GM21360 (cell line): ENCODE measurements at regions not wholly inside any gene's neighbourhood (a gene's known extent, or its start where the extent isn't known, plus 50 kb on each side); places are given as distances from the start of the nearest gene placed in this dataset.
"Not testable (repeated sequence)": the region's sequence is repeated elsewhere in the genome, so short reads cannot be mapped to it uniquely, and the experiment has no call there.

Experiments
- ATAC-seq: cut with Tn5 transposase; IDR thresholded peaks from one replicate; pipeline ENCODE4 v1.9.1; 2021; ENCODE audit warnings: mild to moderate bottlenecking, moderate library complexity; ENCODE audit not compliant: unreplicated experiment

DNA sequence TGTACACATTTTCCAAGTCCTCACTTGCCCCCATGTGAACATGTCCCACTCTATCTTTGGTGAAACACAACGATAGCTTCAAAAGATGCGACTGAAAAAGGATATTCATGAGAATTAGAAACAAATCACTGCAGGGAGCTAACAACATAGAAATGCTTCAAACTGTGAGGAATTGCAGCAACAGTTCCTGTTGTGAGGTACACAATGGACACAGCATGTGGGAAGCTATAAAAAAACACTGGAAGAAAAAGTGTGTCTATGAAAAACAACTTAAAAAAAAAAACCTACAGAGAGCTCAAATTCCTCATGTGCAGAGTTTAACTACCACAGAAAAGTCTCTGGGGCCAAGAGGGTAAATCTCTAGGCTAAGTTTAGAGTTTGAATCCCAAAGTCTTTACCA, 51.6 kb upstream of the BLTP1 start:
- ATAC-seq: no peak

DNA sequence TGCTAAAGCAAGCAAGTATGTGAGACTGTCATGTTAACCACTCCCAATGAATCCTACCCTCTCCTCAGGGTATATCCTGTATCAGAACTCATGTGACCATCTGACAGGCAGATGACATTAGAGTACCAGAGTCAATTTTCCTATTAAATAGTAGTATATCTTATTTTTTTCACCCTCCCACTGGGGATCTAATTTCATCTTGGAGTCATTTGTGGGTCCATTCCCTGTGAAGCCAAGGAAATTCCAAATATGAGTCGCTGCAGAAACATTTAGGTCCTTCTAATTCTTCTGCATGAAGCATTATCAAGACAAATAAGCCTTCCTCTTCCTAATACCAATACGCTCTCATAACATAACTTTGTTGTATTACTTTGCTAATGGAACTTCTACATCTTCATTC, 52.2 kb upstream of the BLTP1 start:
- ATAC-seq: no peak

DNA sequence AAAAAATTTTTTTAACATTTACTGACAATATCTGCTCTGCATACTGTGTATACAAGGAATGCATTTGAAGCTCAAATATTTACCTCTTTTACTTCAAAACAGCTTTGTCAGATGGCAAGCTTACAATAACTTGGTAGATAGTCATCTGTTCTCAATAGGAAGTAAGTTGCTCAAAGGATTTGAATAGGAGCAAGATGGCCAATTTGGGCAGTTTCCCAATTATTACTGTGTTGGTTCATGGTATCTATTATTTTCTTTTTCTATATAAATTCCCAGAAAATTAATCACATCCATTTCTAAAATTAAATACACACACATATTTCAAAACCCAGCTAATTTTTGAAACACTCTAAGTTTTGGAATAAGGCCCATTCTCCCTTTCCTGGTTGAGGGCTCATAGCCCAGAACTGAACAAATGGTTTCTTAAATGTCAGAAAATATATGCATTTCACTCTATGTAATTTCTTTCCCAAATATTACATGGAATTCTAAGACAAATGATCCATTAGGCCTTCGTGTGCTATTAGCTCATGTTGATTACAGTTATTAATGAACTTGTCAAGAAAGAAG, 60.2 kb upstream of the BLTP1 start:
- no peak for ATAC-seq

DNA sequence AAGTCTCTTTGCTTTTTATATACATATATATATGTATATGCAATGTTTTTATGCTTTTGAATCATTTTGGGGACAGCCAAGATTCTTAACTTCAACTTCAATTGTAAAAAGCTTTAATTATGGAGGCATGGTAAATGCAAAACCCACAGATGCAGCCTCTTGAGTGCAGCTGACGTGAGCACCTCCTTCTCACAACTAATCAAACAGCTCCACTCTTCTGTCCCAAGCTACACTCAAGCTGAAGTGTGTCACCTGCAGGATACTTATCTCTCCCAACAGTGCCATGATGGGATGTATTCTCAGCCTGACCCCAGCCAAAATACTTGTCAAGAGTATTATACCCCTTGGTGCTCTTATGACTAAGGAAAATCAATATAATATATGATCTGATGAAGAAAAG, 60.7 kb upstream of the BLTP1 start:
- ATAC-seq: no peak

DNA sequence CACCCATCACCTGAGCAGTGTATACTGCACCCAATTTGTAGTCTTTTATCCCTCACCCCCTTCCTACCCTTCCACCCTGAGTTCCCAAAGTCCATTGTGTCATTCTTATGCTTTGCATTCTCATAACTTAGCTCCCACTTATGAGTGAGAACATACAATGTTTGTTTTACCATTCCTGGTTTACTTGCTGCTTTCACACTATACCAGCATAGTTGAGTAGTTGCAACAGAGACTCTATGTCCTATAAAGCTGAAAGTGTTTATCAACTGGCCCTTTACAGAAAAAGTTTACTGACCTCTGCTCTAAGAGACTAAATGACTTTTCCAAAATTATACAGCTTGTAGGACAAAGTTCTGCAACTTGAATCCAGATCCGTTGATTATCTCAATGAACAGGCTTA, 61.1 kb upstream of the BLTP1 start:
- no peak for ATAC-seq

DNA sequence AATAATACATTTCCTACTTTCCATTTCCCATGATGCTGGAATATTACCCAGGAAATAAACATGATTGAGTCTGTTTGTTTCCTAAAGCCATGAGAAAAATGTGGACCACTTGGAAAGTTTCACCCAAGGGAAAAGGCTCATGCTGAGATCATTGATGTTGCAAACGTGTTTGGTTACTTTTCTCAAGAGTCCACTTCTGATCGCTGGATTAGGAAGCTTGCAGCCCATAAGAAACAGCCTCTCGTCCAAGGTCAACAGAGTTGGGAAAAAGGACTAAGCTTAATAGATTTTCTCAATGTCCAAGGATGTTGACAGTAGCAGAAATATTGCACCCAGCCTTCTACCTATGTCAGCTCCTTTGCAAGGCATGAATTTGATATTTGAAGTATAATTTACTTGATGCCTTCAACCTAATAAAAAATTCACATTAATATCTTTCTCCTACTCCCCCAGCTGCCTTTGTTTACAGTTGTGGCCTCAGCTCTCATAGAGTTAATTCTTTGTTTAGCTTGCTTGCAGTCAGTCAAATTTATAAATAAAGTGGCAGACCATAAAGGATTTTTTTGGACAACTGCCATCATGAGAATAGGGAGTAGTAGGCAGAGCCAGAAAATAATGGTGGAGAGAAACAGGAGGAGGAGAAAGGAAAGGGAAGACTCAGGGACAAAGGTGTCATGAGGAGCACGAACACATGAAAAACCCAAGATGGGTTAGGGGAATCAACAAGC, 65.6 kb upstream of the BLTP1 start:
- ATAC-seq: no peak

DNA sequence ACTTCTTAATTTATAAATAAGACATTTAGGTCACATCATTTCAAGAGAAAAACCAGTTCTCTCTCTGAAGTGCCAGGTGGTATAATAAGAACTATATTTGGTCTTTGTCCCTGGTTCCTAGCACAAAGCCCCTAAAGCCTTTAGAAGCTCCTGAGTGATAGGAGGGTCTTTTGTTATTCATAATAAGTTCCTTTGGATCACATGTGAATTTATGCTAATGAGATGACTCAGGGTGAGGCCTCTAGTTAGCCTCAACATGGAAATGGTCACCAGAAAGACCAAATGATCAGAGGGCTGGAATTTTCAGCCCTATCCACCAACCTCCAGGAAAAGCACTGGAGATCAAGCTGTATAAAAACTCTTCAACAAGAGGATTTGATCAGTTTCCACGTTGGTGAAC, 68.1 kb upstream of the BLTP1 start:
- no peak for ATAC-seq

DNA sequence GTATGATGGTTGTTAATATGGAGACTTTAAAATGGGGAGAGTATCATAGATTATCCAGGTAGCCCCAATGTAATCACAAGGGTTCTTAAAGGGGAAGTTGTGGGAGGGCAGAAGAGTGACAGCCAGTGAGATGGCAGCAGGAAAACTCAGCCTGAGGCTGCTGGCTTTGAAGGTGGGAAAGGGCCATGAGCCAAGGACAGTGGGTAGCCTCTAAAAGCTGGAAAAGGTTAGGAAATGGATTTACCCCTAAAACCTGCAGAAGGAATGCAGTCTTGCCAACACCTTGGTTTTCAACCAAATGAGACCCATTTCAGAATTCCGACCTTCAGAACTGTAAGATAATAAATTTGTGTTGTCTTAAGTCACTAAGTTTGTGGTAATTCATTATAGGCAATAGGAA, 68.8 kb upstream of the BLTP1 start:
- ATAC-seq: no peak

DNA sequence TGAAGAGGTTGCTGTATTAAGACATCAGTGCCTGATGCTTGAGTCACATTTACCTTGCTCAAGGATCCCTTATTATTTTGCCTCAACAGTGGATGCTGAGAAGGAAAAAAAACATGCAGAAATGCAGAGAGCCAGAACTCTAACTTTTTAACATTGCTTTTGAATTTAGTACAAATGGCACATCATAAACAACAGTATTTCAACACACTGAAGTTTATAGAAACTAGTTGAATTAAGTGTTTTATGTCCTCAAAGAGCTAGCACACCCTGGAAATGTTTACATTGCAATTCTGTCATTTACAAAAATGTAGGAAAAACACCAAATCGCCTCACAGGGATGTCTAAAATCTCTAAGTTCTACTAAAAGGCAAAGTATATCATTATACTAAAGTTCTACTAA, 69.5 kb upstream of the BLTP1 start:
- no peak for ATAC-seq

DNA sequence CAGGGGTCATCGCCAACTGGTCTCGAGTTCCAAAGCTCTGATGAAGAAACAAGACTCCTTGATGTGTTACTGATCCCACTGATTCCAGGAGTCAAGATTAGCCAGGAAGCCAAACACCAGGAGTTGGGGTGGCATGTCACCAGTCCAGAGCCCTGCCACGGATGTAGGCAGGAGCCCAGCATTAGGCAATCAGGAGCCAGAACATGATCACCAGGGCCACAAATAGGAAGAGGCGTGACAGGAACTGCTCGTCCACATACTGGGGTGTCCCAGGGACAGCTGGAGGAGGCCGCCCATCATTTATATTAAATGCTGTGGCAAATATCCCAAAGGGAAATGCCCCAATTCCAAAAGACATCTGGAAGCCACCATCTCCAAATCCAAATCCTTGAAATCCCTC, 74.5 kb upstream of the BLTP1 start:
- ATAC-seq: not testable (repeated sequence)

DNA sequence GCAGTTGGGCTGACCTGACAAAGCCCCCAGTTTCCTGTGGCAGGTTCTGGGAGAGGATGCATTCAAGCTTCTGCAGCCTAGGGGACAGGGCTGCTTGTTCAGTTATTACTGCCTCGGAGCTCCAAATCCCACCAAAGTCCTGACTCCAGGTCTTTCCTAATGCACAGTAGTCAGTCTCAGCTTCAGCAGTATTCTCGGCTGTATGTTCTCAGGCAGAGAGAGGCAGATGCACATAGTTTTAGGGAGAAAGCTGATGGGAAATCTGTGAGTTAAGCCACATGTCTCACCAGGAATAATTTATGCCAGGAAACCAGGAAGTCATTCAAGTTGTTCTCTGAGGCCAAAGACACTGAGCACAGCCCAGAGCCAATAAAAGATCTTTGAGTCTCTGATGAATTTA, 75.3 kb upstream of the BLTP1 start:
- not testable (repeated sequence) for ATAC-seq

DNA sequence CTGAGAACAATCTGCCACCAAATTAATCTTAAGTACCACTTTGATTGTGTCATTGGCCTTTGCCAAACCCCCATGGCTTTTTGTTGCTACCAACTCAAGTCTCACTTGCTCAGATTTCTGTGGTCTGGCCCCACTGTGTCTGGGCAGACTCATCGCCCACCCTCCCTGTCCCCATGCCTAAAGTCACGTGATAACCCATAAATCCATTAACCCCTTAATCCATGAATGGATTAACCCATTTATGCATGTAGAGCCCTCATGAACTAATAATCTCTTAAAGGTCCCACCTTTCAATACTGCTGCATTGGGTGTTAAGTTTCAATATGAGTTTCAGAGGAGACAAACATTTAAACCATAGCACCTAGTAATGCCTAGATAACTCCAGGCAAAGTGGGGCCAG, 78.5 kb upstream of the BLTP1 start:
- no peak for ATAC-seq

DNA sequence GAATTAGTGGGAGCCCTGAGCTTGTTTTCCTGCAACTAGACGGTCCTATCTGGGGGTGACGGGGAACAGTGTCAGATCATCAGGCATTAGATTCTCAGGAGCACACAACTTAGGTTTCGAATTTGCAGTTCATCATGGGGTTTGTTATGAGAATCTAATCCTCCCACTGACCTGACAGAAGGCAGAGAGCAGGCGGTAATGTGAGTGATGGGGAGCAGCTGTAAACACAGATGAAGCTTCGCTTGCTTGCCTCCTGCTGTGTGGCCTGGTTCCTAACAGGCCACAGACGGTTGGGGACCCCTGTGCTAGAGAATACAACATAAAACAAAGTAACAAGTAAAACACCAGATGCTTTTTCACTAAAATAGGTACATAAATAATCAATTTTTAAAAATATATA, 86.2 kb upstream of the BLTP1 start:
- ATAC-seq: no peak

DNA sequence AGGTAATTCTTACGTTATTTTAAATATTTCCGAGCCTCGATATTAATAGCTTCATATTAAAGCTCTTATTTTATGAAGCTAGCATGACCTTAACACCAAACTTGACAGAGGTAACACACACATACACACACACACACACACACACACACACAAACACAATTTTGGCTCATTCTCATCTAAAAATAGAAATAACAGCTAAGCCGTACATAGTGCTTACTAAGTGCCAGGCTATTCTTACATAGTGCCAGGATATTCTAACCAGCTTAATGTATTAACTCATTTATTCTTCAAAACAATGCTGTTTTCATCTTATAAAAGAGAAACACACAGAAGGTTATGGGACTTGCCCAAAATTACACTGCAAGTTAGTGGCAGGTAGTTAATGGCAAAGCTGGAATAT, 87.0 kb upstream of the BLTP1 start:
- ATAC-seq: no peak

DNA sequence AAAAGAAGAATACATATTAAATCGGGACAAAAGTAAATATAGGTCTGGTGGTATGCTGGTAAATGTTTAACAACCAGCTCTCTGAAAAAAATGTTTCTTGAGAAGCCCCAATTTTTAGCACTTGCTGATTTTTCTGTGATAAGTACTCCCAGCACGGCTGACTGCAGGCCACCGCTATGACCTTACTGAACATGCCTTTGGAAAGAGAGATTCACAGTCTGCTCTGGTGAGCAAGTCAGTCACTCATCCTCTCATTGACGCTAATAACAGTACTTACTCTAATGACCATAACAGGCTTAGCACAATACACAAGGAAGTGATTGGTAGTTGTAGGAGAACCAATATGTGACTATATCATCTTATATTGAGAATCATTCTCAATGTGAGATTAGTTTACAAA, 98.9 kb upstream of the BLTP1 start:
- ATAC-seq: no peak

DNA sequence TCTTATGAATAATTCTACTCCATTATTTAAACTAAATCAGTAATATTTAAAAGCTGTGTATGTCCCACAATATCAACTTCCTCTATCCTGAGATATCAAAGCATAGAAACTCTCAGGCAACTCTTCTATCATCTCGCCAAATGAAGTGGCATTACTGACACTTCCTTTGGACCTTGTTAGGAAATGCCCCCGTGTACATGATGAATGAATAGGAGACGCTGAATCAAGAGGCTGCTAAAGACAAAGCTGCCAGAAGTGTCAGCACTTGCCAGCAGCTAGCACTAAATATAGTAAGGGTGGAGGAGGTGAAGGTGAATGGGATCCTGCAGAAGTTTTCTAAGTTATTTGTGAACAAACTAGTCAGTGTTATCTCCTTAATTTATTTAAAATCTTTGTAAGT, 99.5 kb upstream of the BLTP1 start:
- no peak for ATAC-seq

DNA sequence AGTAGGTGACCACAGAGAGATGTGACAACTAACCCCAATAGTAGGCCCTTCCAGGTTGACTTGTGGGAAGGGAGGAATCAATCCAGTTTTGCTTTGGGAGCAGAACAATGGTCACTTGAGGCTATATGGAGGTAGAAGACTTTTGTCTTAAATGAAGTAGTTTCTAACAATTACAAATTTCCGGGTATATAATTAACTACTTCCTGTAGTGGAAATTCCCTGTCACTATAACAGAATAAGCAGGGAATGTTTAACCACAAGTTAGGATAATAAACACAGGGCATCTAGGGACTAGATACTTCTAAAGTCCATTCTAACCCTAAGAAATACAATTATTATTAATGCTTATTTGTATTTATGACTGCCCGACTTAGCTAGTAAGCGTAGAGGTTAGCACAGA, 99.0 kb upstream of the TRPC3 start:
- no peak for ATAC-seq

DNA sequence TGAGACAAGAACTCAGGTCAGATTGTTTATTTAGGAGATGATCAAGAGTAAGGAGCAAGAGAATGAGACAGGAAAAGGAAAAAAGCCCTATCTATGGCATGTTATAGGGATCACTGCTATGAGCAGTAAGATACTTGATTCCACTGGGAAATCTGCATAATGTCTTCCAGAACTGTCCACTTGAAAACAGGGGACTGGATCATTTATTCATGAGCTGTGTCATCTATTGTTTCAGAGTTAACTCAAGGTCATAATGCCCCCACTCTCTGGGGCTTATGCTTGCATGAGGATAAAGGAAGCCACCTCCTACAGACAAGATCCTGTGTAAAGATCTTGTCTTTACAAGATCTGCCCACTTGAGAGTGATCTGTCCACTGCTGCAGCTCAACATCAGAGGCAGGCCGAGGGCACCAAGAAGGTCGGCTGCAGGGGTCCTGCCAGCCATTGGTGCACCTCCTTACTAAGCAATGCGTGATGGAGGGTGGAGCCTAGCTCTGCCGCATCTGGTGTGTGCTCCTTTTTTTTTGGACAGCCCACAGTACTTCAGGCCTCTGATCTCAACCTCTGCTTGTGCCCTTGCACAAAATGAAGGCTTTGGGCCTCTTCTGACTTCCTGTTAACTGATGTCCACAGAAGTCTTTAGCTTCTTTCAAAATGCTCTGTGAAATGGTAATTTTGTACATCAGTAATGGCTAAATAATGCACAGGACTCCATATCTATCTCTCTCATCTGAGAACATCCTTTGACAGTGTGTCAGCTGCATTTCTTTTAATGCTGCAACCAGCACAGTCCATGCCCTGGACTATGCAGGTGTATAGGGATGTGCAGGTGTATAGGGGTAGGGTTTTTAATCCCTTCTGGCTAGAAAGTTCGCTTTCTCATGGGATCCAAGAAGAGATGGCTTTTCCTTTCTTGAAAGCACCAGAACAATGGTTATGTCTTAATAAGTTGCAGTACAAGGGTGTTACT, 95.9 kb upstream of the TRPC3 start:
- no peak for ATAC-seq

DNA sequence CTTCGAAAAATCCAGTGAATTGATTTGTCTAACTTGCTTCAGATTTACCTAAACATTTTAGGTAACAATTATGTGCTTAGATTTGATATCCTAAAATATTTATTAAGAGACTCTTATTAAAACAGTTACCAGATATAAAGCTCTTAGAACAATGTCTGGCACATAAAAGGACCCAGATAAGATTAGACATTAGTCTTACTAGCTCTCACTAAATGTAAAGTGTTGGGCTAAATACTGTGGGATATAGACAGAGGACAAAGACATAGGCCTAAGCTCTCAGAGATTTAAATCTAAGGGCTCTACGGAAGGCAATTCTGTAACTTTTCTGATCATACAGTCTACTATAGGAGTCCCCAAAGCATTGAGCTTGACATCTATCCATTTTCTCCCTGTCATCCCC, 94.4 kb upstream of the TRPC3 start:
- no peak for ATAC-seq

DNA sequence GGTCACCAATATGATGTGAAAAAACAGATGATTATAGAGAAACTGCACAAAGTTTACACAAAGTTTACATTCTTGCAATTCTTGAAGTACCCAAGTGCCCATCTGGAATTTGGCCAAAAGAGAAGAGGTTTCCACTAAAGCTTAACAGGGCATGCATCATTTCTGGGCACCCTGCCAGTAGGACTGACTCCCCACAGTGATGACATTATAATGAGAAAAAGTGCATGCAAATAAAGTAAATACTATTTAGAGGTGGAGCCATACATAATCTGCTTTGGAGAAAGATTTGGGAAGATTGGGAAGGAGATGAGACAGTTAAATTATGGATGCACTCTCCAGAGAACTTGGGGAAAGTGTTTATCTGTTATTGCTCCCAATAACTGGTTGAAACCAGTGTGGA, 93.7 kb upstream of the TRPC3 start:
- ATAC-seq: no peak

DNA sequence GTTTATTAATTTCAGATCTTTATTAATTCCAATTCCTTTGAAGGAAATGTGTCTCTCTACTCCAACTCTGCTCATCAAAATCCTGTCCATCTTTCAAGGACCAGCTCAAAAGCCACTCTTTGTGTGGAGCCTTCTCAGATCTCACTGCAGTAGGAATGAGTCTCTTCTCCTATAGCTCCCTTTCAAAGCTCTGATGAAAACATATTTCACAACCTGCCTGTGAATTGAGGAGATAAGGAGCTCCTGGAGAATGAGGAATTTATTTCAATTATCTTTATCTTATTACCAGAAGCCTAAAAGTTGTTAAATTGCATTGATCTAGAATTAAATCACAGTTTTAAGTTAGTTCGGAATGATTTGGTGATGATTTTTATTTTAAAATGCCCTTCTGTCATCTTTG, 92.6 kb upstream of the TRPC3 start:
- no peak for ATAC-seq

DNA sequence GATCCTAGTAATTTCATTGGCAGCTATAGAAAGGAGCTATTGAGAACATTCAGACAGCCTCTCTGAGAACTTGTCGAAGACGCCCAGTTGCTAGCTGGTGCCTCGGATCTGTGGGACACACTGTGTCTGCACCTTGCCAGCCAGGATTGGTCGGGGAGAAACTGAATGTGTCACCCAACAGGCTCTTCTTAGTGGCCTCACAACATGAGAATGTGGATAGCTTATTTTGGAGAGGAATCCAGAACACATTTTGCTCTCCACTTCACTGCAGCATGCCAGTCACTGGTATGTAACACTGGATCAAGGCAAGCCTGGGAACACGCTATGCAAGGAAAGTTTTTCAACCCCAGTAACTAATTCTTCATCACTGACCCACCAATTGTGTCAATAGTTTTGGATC, 89.5 kb upstream of the TRPC3 start:
- no peak for ATAC-seq
